ENCODE measurements at regions not wholly inside any gene's neighbourhood (a gene's known extent, or its start where the extent isn't known, plus 50 kb on each side); places are given as distances from the start of the nearest gene placed in this dataset.

DNA sequence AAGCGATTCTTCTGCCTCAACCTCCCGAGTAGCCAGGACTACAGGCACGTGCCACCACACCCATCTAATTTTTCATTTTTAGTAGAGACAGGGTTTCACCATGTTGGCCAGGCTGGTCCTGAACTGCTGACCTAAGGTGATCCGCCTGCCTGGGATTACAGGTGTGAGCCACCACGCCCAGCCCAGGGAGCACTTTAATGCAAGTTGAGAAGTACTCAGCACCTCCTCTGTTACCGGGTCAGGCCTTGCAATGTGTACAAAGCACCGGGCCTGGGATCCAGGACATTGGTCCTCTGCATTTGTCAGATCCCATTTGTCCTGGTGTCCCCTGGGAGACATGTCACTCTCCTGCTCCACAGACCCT lies 143.6 kb downstream of the TOMM20 start:
- TF ChIP-seq, protein P1, sequence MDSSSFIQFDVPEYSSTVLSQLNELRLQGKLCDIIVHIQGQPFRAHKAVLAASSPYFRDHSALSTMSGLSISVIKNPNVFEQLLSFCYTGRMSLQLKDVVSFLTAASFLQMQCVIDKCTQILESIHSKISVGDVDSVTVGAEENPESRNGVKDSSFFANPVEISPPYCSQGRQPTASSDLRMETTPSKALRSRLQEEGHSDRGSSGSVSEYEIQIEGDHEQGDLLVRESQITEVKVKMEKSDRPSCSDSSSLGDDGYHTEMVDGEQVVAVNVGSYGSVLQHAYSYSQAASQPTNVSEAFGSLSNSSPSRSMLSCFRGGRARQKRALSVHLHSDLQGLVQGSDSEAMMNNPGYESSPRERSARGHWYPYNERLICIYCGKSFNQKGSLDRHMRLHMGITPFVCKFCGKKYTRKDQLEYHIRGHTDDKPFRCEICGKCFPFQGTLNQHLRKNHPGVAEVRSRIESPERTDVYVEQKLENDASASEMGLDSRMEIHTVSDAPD (CRISPR knock-in tag; IDR thresholded peaks at IDR 0.05) = no peak
- no peak for TF ChIP-seq CTCF (CRISPR knock-in tag; IDR thresholded peaks at IDR 0.05)
- TF ChIP-seq HMGA1 (CRISPR knock-in tag; conservative IDR thresholded peaks at IDR 0.05) = no peak
